GM12864 (cell line): ENCODE measurements at regions not wholly inside any gene's neighbourhood (a gene's known extent, or its start where the extent isn't known, plus 50 kb on each side); places are given as distances from the start of the nearest gene placed in this dataset.

Experiments used
- DNase-seq: peaks from one replicate; pipeline ENCODE4 v3.0.0-alpha.2; 2011; ENCODE audit warnings: low read depth
- H3K4me3 ChIP-seq: 2 replicates; pipeline ENCODE4 v1.5.1; 2011; ENCODE audit warnings: mild to moderate bottlenecking, low read depth, low read length, control low read depth
- TF ChIP-seq, protein P1 (sequence below): IDR thresholded peaks from 2 replicates; pipeline ENCODE4 v1.5.1; 2011; ENCODE audit warnings: low read depth, mild to moderate bottlenecking, moderate library complexity, low read length, control low read depth, inconsistent platforms; ENCODE audit errors: missing control alignments

DNA sequence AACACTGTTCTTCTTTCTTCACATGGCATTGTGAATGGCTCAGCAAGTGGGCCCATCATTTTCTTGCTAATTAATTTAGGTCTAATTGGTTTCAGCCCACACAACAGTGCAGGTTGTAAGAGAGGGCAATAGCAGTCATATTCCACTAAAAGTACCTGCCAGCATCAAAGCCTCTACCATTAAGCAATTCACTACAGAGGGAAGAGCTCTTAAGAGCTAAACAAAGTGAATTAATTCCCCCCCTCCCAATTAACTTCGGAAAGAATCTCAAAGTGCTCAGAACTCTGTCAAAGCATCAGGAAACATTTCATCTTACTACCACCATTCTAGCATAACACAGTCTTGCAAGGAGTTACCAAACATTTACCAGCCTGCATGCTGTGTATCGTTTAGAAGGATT lies 133.9 kb upstream of the UBASH3B start:
- TF ChIP-seq, protein P1, sequence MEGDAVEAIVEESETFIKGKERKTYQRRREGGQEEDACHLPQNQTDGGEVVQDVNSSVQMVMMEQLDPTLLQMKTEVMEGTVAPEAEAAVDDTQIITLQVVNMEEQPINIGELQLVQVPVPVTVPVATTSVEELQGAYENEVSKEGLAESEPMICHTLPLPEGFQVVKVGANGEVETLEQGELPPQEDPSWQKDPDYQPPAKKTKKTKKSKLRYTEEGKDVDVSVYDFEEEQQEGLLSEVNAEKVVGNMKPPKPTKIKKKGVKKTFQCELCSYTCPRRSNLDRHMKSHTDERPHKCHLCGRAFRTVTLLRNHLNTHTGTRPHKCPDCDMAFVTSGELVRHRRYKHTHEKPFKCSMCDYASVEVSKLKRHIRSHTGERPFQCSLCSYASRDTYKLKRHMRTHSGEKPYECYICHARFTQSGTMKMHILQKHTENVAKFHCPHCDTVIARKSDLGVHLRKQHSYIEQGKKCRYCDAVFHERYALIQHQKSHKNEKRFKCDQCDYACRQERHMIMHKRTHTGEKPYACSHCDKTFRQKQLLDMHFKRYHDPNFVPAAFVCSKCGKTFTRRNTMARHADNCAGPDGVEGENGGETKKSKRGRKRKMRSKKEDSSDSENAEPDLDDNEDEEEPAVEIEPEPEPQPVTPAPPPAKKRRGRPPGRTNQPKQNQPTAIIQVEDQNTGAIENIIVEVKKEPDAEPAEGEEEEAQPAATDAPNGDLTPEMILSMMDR = no peak

DNA sequence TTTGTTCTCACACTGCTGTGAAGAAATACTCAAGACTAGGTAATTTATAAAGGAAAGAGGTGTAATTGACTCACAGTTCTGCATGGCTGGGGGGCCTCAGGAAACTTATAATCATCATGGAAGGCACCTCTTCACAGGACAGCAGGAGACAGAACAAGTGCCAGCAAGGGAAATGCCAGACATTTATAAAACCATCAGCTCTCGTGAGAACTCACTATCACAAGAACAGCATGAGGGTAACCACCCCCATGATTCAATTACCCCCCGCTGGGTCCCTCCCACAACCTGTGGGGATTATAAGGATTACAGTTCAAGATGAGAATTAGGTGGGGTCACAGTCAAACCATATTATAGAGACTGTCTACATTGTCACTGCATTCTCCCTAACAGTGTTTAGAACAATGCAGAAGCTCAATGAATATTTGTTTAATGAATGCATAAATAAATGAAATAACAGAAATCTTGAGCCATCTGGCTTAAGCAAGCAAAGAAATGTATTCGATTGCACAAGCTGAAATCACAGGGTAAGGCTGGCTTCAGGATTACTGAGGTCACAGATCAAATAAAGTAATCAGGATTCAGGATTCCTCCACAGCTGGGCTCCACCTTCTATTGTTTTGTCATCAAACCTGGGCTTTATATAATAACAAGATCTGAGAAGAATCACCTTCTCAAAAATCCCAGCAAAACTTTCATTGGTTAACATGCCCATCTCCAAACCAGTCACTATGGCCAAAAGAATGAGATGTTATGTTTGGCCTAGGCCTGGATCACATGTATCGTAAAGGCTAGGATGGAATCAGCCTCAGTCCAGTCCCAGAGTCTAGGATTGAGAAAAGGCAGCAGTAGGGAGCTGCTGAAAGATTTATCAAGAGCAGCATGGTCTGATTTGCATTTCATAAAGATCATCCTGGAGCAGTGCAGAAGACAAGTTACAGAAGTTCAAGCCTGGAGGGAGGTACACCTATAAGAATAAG lies 137.8 kb upstream of the UBASH3B start:
- no peak for DNase-seq
- TF ChIP-seq, protein P1 = no peak
- no peak overlapping the region for H3K4me3 ChIP-seq

More for the DNA sequence above, 133.9 kb upstream of the UBASH3B start:
- H3K4me3 ChIP-seq = no peak overlapping the region
- DNase-seq = no peak

DNA sequence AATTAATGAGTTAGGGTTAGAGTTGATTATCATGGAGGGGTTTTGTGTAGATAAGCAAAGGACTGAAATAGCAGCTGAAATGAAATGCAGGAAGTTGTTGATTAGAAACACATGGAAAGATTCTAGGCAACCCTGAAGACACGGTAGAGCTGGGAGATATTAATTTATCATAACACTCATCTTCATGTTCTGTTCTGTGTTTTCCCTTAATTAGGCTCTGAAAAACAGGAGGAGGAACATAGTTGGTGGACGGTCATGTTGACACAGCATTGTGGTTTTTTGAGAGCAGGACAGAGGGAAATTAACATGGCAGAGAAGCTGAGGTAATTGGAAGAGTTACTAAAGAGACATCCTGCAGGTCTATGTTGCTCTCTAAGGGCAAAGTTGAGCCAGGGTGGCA lies 138.8 kb upstream of the UBASH3B start:
- DNase-seq = no peak
- TF ChIP-seq, protein P1 = no peak
- no peak overlapping the region for H3K4me3 ChIP-seq

DNA sequence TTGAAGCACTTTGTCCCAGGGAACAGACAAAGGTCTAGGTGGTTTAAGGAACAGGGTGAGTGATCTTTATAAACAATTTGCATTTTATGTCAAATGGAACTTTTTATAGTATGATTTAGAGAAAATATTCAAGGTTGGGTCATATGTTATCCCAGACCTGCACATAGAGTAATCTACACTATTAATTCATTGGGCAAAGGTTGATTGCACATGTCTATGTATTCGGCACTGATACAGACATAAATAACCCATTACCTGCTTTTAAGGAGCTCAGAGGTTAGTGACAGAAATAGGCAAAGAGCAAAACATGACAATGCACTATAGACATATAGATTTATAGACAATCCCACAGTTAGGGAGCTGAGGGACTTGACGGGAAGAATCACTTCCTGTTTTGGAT lies 141.5 kb upstream of the UBASH3B start:
- DNase-seq = no peak
- TF ChIP-seq, protein P1 = no peak
- no peak overlapping the region for H3K4me3 ChIP-seq

DNA sequence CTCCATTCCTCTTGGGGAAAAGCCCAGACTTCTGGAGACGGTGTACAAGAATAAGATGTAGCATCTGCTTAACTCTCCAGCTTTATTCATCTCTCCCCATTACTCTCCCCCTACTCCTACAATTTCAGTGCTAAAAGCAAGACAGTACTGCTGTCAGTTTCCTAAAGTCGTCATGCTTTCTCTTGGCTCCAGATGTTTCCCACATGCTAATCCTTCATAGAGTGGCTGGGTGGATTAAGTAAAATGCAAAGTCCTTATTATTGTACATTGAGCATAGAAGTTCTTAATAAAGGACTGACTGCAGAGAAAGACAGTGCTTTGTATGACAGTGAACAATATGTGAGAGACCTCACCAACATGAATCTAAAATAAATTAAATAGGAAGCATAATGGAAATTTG lies 142.2 kb upstream of the UBASH3B start:
- no peak for DNase-seq
- H3K4me3 ChIP-seq = no peak overlapping the region
- TF ChIP-seq, protein P1 = no peak

DNA sequence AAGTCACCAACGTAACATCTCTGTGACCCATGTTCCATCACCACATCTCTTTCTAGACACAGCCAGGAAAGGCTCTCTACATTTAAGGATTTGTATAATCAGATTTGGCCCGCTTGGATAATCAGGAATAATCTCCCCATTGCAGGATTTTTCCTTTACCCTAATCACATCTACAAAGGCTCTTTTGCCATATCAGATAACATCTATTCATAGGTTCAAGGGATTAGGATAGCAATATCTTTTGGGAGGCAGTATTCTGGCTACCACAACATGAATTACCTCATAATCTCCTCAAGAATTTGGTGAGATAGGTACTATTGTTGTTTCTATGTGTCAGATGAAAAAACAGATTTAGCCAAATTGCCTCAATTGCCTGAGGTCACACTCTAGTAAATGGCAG lies 142.8 kb upstream of the UBASH3B start:
- TF ChIP-seq, protein P1 = no peak
- no peak overlapping the region for H3K4me3 ChIP-seq
- DNase-seq = no peak
